ENCODE measurements at regions not wholly inside any gene's neighbourhood (a gene's known extent, or its start where the extent isn't known, plus 50 kb on each side); places are given as distances from the start of the nearest gene placed in this dataset.

DNA sequence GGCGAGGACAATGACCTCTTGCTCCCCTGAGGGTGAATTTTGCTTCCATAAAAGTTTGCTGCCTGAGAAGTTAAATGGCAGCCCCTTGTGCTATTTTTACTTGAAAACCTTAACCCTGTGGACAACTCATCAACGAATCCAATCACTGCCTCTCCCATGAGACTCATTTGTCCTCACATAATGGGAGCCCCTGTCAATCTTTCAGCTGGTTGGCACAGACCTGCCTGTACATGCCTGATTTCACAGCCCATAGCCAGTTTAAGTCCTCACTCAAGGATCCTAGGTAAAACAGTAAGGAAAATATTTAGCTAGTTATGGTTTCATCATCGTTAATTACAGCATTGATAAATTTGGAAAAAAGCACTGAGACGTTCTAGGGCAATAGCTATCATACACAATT is 207.4 kb downstream of the NHLRC3 start:
- POLR2A ChIA-PET = no interaction called here
- Mint-ChIP-seq H3K27me3 (peaks cover 18% of the 10 kb centered on the region), H3K4me1 (peaks cover 2% of the 10 kb centered on the region), H3K36me3 (ENCODE audit: low read depth) (no peaks in the 10 kb centered on the region), H3K27ac (no peak overlapping the region), H3K4me3 (no peak overlapping the region), H3K9me3 (ENCODE audit: low read depth) (no peaks in the 10 kb centered on the region)
- intact Hi-C loops (cut with DNase I, micrococcal nuclease) = no loop called here
- CTCF ChIA-PET = interaction anchor here (1.3 kb wide), 1 partner anchor 11 kb away, joined by 3 read pairs; no protein-coding TSS in a partner anchor
- ATAC-seq (no peak), DNase-seq (no peak)

DNA sequence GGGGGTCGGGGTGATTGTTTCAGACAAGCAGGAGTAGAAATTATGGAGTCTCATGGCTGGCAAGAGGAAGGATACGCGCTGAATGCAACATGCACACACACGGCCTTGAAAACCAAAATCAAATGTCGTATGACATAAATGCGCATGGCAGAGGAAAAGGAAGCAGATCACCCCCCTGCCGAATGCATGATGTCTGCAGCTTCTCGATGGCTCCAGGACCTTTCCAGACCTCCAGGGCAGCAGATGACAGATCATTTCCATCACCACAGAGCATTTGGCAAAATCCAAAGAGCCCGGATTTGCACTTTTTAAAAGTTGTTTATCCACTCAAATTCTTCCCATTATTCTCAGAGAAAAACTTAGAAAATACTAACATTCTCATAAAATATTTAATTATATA is 211.7 kb downstream of the NHLRC3 start:
- H3K27ac Mint-ChIP-seq = no peak overlapping the region
- DNase-seq (no peak), ATAC-seq (no peak)
- H3K27me3 Mint-ChIP-seq = peaks cover 14% of the 10 kb centered on the region
- POLR2A ChIA-PET = no interaction called here
- no peaks in the 10 kb centered on the region for H3K36me3 Mint-ChIP-seq (ENCODE audit: low read depth)
- CTCF ChIA-PET = interaction anchor here (0.6 kb wide), 1 partner anchor 12 kb away, joined by 3 read pairs; no protein-coding TSS in a partner anchor
- no peaks in the 10 kb centered on the region for H3K9me3 Mint-ChIP-seq (ENCODE audit: low read depth)
- no peaks in the 10 kb centered on the region for H3K4me1 Mint-ChIP-seq
- no peak overlapping the region for H3K4me3 Mint-ChIP-seq
- intact Hi-C loops (cut with DNase I, micrococcal nuclease) = no loop called here

DNA sequence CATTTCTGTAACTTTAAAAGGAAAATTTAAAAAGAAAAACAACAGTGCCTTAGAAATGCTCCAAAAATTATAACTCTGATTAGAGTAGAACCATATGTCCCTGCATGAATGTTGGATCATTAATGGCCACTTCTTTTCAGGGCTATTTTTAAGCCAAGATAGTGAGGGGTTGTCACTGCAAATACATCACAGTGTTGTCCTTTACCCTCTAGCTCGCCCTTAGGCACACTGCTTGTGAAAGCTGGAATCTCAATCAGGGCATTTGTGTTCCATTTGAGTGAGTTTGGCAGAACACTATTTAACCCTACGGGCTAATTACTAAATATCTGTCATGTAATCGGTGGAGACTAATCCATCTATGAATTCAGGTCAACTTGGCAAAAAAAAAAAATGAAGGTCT is 212.2 kb downstream of the NHLRC3 start:
- DNase-seq (no peak), ATAC-seq (no peak)
- ChIA-PET POLR2A (no interaction called here), CTCF (no interaction called here)
- Mint-ChIP-seq H3K9me3 (ENCODE audit: low read depth) (no peaks in the 10 kb centered on the region), H3K27me3 (peaks cover 11% of the 10 kb centered on the region), H3K4me1 (no peaks in the 10 kb centered on the region), H3K27ac (no peak overlapping the region), H3K36me3 (ENCODE audit: low read depth) (no peaks in the 10 kb centered on the region), H3K4me3 (no peak overlapping the region)
- intact Hi-C loops (cut with DNase I, micrococcal nuclease) = no loop called here

DNA sequence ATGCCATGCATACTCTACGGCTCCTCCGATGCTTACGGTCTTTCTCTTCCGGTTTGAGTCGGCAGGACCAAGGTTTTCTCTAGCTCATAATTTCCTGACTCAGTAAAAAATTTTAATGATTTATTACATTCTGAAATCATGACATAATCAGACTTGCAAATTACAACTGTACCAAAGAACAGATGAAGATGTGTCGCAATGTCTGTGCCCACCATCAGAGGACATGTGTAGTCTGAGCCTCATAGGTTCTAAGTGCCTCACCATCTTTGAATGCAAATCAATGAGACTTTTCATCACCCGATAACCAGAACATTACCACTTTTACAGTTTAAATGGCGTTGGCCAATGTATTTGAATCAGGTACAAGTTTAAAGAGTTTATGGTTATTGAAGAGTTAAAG is 213.1 kb downstream of the NHLRC3 start:
- H3K9me3 Mint-ChIP-seq (ENCODE audit: low read depth) = no peaks in the 10 kb centered on the region
- no peak for DNase-seq
- peaks cover 6% of the 10 kb centered on the region for H3K27me3 Mint-ChIP-seq
- ChIA-PET POLR2A (no interaction called here), CTCF (no interaction called here)
- ATAC-seq = no peak
- H3K4me3 Mint-ChIP-seq = no peak overlapping the region
- no peak overlapping the region for H3K27ac Mint-ChIP-seq
- no peaks in the 10 kb centered on the region for H3K36me3 Mint-ChIP-seq (ENCODE audit: low read depth)
- no peaks in the 10 kb centered on the region for H3K4me1 Mint-ChIP-seq
- intact Hi-C loops (cut with DNase I, micrococcal nuclease) = no loop called here

DNA sequence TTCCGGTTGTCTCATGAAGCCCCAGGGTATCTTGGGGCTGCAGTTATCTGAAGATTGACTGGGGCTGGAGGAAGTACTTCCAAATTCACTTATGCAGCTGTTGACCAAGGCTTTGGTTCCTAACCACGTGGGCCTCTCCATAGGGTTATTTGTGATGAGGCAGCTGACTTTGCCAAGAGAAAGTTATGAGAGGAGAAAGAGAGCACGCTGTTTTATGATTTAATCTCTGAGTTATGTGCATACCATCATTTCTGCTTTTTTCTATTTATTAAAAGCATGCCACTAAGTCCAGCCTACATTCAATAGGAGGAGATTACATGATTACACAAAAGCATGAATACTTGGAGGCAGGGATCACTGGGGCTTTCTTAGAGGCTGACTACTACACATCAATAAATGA is 215.5 kb downstream of the NHLRC3 start:
- Mint-ChIP-seq H3K4me1 (no peaks in the 10 kb centered on the region), H3K36me3 (ENCODE audit: low read depth) (no peaks in the 10 kb centered on the region), H3K27ac (no peak overlapping the region), H3K4me3 (no peak overlapping the region), H3K27me3 (peaks cover 4% of the 10 kb centered on the region), H3K9me3 (ENCODE audit: low read depth) (no peaks in the 10 kb centered on the region)
- intact Hi-C loops (cut with DNase I, micrococcal nuclease) = no loop called here
- DNase-seq = no peak
- ChIA-PET CTCF (interaction anchor here (1.1 to 2.1 kb wide), 2 partner anchors 8 to 123 kb away, joined by 5 to 6 read pairs; no protein-coding TSS in a partner anchor), POLR2A (no interaction called here)
- no peak for ATAC-seq

DNA sequence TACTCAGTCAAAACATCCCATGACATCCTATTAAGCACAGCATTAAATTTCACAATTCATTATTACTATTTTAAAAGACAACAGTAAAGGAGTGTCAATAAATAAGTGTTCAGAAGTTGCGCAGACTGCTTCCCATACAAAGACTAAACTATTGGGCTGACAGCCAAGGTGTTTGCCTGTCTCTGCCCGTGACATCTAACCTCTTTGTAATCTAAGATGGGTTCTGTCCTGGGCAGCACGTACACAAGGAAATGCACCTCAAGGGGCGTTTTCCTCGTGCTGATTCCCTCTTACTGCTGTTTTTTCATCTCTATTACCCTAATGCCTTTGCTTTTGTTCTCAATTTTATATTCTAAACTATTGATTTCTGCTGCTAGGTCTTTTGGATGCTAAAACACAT is 216.3 kb downstream of the NHLRC3 start:
- H3K36me3 Mint-ChIP-seq (ENCODE audit: low read depth) = no peaks in the 10 kb centered on the region
- H3K4me1 Mint-ChIP-seq = peaks cover 4% of the 10 kb centered on the region
- ATAC-seq = no peak
- H3K9me3 Mint-ChIP-seq (ENCODE audit: low read depth) = no peaks in the 10 kb centered on the region
- no peak for DNase-seq
- peaks cover 4% of the 10 kb centered on the region for H3K27me3 Mint-ChIP-seq
- no peak overlapping the region for H3K4me3 Mint-ChIP-seq
- no peak overlapping the region for H3K27ac Mint-ChIP-seq
- CTCF ChIA-PET = no interaction called here
- intact Hi-C loops (cut with DNase I, micrococcal nuclease) = no loop called here
- POLR2A ChIA-PET = no interaction called here

DNA sequence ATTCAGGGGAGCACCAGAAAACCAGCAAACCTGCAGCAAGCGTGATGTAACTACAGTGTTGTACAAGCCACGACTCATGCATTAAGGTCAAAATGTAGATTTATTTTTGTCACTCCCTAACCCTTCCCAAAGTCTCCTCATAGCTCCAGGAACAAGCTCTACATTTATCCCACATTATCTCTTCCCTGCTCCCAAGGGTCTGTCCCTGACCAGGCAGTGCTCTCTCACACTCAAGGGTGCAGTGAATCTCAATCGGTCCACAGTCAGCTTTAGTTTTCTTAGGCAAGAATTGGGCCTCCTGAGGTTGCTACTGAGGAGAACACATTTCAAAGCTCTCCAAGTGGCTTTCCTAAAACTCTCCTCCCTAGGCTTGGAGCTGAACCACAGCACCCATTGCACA is 219.4 kb downstream of the NHLRC3 start:
- DNase-seq = no peak
- ATAC-seq = no peak
- peaks cover 8% of the 10 kb centered on the region for H3K27me3 Mint-ChIP-seq
- no peak overlapping the region for H3K27ac Mint-ChIP-seq
- no peaks in the 10 kb centered on the region for H3K9me3 Mint-ChIP-seq (ENCODE audit: low read depth)
- H3K36me3 Mint-ChIP-seq (ENCODE audit: low read depth) = no peaks in the 10 kb centered on the region
- peaks cover 7% of the 10 kb centered on the region for H3K4me1 Mint-ChIP-seq
- POLR2A ChIA-PET = no interaction called here
- no peak overlapping the region for H3K4me3 Mint-ChIP-seq
- intact Hi-C loops (cut with DNase I, micrococcal nuclease) = loop anchor here in 1 of 2 experiments (2.0 kb wide), 1 partner anchor 61 kb away; no protein-coding TSS in a partner anchor
- CTCF ChIA-PET = interaction anchor here (0.6 to 1.3 kb wide), 4 partner anchors 8 to 61 kb away, joined by 3 read pairs; no protein-coding TSS in a partner anchor

DNA sequence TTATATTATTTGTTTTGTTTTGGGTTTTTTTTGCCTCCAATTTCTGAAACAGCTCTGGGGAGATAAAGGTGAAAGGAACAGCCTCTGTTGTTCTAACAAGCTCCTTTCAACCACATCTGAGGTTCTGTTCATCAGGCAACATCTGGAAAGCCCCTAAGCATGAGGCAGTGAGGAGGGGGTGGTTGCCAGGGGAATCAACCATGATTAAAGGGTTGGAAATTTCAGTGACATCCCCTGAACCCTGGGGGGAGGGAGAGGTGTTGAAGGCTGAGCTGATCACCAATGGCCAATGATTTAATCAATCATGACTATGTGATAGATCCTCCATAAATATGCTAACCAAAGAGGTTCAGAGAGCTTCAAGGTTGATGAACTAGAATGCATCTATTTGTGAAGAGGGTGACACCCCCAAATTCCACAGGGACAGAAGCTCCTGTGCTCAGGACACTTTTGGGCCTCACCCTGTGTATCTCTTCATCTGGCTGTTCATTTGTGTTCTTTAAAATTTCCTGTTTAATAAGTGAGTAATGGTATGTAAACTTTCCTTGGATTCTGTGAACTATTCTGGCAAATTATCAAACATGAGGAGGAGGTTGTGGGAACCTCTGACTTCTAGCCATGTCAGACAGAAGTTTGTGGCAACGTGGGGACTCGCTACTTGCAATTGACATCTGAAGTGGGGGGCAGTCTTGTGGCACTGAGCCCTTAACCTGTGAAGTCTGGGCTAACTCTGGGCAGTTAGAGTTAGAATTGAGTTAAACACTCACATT is 221.3 kb downstream of the NHLRC3 start:
- Mint-ChIP-seq H3K36me3 (ENCODE audit: low read depth) (no peaks in the 10 kb centered on the region), H3K4me1 (peaks cover 7% of the 10 kb centered on the region), H3K27me3 (peaks cover 4% of the 10 kb centered on the region), H3K9me3 (ENCODE audit: low read depth) (no peaks in the 10 kb centered on the region), H3K27ac (no peak overlapping the region), H3K4me3 (no peak overlapping the region)
- ChIA-PET POLR2A (no interaction called here), CTCF (interaction anchor here (1.1 to 1.5 kb wide), 4 partner anchors 43 to 352 kb away, joined by 3 to 6 read pairs (median 4); no protein-coding TSS in a partner anchor)
- intact Hi-C loops (cut with DNase I, micrococcal nuclease) = loop anchor here in 1 of 2 experiments (2.0 to 5.0 kb wide), 2 partner anchors 63 to 418 kb away; no protein-coding TSS in a partner anchor
- DNase-seq (peak; percentile 28), ATAC-seq (peak; percentile 63)

DNA sequence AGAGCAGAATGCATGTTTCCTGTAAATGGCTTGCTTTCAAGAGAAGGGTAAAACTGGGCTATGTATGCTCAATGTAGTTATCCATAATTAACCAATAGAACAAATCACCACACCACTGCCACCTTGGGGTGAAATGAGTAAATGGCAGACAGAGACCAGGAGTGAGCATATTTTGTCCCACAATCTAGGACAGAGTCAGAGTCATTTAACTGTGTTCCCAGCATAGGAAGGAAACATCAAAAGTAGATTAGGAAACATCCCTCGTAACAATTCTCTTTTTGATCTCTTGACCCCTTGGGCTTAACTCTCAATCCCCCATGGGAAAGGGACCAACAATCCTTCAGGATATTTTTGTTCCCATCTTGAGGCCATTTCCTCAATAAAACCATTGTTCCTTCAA is 224.8 kb downstream of the NHLRC3 start:
- ChIA-PET CTCF (interaction anchor here (0.7 to 2.0 kb wide), 2 partner anchors 117 to 350 kb away, joined by 3 to 7 read pairs; no protein-coding TSS in a partner anchor), POLR2A (no interaction called here)
- Mint-ChIP-seq H3K4me1 (peaks cover 7% of the 10 kb centered on the region), H3K27ac (no peak overlapping the region), H3K4me3 (no peak overlapping the region), H3K27me3 (peaks cover 9% of the 10 kb centered on the region), H3K9me3 (ENCODE audit: low read depth) (no peaks in the 10 kb centered on the region), H3K36me3 (ENCODE audit: low read depth) (no peaks in the 10 kb centered on the region)
- ATAC-seq (peak; percentile 85), DNase-seq (peak; percentile 65)
- intact Hi-C loops (cut with DNase I, micrococcal nuclease) = loop anchor here (1.0 to 5.0 kb wide), 4 partner anchors 118 to 414 kb away; no protein-coding TSS in a partner anchor

DNA sequence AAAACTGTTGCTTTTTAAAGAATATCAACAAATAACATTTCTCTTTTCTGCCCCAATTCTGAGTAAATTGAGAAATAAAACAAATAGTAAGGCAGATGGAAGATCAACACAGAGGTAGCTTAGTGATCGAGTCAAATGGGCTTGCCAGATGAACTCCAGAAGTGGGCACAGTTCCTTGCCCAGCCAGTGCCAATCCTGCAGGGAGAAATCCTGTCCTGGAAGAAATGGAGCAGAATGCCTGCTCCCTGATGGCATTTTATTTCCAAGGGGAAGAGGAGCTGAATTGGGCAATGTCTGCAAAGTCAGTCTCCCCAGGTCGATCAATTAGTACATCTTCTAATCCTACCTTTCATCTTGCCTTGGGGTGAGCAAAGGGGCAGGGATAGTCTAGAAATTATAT is 225.3 kb downstream of the NHLRC3 start:
- peaks cover 7% of the 10 kb centered on the region for H3K4me1 Mint-ChIP-seq
- DNase-seq = no peak
- ATAC-seq = no peak
- no peaks in the 10 kb centered on the region for H3K9me3 Mint-ChIP-seq (ENCODE audit: low read depth)
- ChIA-PET POLR2A (no interaction called here), CTCF (interaction anchor here (0.6 to 1.4 kb wide), 2 partner anchors 118 to 371 kb away, joined by 4 read pairs; no protein-coding TSS in a partner anchor)
- H3K4me3 Mint-ChIP-seq = no peak overlapping the region
- intact Hi-C loops (cut with DNase I, micrococcal nuclease) = loop anchor here (1.0 to 5.0 kb wide), 4 partner anchors 118 to 414 kb away; no protein-coding TSS in a partner anchor
- peaks cover 12% of the 10 kb centered on the region for H3K27me3 Mint-ChIP-seq
- no peaks in the 10 kb centered on the region for H3K36me3 Mint-ChIP-seq (ENCODE audit: low read depth)
- no peak overlapping the region for H3K27ac Mint-ChIP-seq

DNA sequence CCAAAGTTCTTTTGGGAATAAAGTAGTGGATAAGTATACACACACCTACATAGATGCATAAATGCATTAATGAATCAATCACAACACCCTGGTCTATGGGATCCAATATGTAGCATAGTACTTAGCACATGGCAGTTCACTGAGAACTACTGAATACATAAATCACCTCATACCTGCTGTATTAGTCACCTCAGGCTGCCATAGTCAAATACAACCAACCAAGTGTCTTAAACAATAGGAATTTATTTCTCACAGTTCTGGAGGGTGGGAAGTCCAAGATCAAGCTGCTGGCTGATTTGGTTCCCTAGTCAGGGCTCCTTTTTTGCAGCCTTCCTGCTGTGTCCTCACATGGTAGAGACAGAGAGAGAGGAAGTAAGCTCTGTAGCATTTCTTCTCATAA is 228.2 kb downstream of the NHLRC3 start:
- Mint-ChIP-seq H3K9me3 (ENCODE audit: low read depth) (no peaks in the 10 kb centered on the region), H3K4me3 (no peak overlapping the region), H3K36me3 (ENCODE audit: low read depth) (no peaks in the 10 kb centered on the region), H3K27me3 (peaks cover 15% of the 10 kb centered on the region), H3K4me1 (no peaks in the 10 kb centered on the region), H3K27ac (no peak overlapping the region)
- ChIA-PET POLR2A (no interaction called here), CTCF (interaction anchor here (1.2 kb wide), 1 partner anchor 9 kb away, joined by 3 read pairs; no protein-coding TSS in a partner anchor)
- intact Hi-C loops (cut with DNase I, micrococcal nuclease) = no loop called here
- ATAC-seq (no peak), DNase-seq (no peak)

DNA sequence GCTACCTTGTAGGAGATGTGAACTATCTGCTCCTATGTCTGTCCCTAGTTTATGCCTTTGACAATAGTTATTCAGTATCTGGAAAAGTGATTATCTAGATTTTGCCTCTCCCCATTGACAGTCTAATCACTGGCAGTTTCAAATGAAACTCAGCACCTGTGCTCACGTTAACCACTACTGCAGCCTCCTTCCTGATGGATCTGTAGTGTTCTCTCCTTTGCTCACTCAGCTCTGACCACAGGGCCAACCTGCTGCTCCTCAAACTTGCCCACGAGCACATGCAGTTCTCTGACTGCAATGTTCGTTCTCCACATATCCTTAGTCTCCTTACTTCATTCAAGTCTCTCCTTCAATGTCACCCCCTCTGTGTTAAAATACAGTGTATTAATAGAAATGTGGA is 230.1 kb downstream of the NHLRC3 start:
- Mint-ChIP-seq H3K4me3 (no peak overlapping the region), H3K27me3 (peaks cover 13% of the 10 kb centered on the region), H3K36me3 (ENCODE audit: low read depth) (no peaks in the 10 kb centered on the region), H3K27ac (no peak overlapping the region), H3K9me3 (ENCODE audit: low read depth) (no peaks in the 10 kb centered on the region), H3K4me1 (no peaks in the 10 kb centered on the region)
- ChIA-PET POLR2A (no interaction called here), CTCF (no interaction called here)
- intact Hi-C loops (cut with DNase I, micrococcal nuclease) = no loop called here
- DNase-seq (no peak), ATAC-seq (no peak)

Measured in activated CD4-positive, alpha-beta T cell treated with anti-CD3 and anti-CD28 coated beads for 36 hours (primary cell).